GM21528 (cell line): ENCODE measurements at regions not wholly inside any gene's neighbourhood (a gene's known extent, or its start where the extent isn't known, plus 50 kb on each side); places are given as distances from the start of the nearest gene placed in this dataset.

Experiments used
- ATAC-seq: cut with Tn5 transposase; IDR thresholded peaks from one replicate; pipeline ENCODE4 v1.9.1; 2021; ENCODE audit warnings: mild to moderate bottlenecking, moderate library complexity; ENCODE audit not compliant: unreplicated experiment, low FRiP score

DNA sequence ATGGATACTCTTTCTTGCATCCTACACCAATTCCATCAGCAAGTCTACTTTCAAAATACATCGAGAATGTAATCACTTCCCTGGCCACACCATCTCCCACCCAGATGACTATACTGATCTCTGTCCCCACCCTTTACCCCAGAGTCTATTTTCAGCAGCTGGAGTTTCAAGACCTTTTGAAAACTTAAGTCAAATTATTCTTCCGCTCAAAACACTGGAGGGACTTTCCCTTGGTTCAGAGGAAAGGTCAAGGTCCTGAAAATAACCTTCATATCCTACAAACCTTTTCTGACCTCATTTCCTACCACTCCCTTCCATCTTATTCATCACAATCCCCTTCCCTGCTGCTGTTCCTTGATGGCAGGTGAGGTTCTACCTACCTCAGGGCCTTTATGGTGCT lies 58.8 kb upstream of the LYPD6 start:
- peak; percentile 80 for ATAC-seq

DNA sequence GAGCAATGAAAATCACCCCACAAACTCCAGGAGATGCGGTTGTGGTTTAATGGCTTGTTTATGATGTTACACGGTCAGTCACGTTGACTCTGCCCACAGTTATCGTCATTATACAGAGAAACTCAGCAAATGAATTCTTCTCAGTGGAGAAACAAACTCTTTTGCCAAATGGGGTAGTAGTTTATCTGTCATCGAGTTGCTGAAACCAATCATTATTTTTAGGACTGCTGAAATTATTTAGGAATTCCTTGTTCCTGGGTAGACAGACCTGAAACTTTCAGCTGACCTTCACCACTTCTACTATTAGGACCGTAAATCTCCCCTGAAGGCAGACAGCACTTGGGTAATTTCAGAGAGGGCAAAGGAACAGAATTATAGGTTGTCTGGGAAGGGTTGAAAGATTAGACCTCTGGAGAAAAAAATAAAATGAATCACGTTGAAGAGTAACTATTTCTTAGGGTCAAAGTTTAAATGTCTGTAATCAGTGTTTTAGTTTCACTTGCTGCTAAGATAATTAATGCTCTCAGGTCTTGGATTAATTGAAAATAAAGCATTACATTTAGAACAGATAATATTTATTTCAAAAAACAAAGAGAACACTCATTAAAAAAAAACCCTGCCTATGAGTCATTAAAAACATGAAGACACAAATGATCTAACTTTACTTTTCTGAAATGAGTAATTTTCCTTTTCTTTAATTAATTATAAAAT lies 52.1 kb upstream of the LYPD6 start:
- no peak for ATAC-seq

DNA sequence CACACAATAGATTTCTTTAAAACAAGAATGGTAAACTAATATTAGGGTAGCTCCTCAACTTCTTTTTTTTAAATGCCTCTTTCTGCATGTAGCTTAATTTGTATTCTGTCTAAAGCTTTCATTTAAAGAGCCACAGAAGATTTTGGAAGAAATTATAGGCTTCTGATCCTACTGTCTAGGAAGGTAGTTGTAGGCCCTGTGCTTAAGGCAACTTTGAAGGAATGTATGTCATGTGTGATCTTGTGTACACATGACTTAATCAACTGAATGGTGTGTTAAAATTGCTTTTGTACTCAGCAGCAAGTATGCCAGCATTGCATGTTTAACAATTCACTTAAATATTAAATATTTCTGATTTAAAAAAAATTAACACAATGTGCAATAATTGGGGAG lies 51.5 kb upstream of the LYPD6 start:
- no peak for ATAC-seq
